ENCODE measurements at regions not wholly inside any gene's neighbourhood (a gene's known extent, or its start where the extent isn't known, plus 50 kb on each side); places are given as distances from the start of the nearest gene placed in this dataset.

DNA sequence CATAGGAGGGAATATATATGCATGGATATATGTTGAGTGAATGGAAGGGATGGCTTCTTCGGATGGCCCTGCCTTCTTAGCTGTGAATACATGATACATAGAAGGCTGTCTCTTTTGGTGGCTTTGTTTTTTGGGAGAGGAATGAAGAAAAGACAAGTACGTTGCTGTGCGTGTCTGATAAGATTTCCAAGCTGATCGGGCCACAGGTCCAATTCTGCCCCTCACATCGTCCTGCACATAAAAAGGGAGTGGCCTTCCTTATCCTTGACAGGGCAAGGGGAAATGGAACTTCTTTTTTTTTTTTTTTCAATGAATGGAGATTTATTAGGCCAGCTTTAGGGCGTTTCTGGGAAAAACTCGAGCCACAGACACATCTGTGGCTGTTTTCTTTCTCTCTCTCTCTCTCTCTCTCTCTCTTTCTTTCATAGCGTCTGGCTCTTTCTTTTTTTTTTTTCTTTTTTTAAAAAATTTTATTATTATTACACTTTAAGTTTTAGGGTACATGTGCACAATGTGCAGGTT is 103.8 kb upstream of the SPATA13 start:
- CTCF ChIA-PET = interaction anchor here (1.1 to 1.8 kb wide), 2 partner anchors 9 to 172 kb away, joined by 4 to 7 read pairs; no protein-coding TSS in a partner anchor
- POLR2A ChIA-PET = interaction anchor here (0.7 kb wide), 1 partner anchor 118 kb away, joined by 3 read pairs; no protein-coding TSS in a partner anchor
- Mint-ChIP-seq H3K9me3 (ENCODE audit: unreplicated experiment) (no peaks in the 10 kb centered on the region), H3K4me1 (ENCODE audit: insufficient read depth, unreplicated experiment) (peaks cover 5% of the 10 kb centered on the region), H3K27ac (ENCODE audit: low read depth, unreplicated experiment) (no peak overlapping the region), H3K36me3 (ENCODE audit: insufficient read depth, unreplicated experiment) (no peaks in the 10 kb centered on the region), H3K27me3 (ENCODE audit: insufficient read depth, unreplicated experiment) (no peaks in the 10 kb centered on the region), H3K4me3 (ENCODE audit: unreplicated experiment) (no peak overlapping the region)
- intact Hi-C loops (cut with micrococcal nuclease) = no loop called here
- TF ChIP-seq, protein P1, sequence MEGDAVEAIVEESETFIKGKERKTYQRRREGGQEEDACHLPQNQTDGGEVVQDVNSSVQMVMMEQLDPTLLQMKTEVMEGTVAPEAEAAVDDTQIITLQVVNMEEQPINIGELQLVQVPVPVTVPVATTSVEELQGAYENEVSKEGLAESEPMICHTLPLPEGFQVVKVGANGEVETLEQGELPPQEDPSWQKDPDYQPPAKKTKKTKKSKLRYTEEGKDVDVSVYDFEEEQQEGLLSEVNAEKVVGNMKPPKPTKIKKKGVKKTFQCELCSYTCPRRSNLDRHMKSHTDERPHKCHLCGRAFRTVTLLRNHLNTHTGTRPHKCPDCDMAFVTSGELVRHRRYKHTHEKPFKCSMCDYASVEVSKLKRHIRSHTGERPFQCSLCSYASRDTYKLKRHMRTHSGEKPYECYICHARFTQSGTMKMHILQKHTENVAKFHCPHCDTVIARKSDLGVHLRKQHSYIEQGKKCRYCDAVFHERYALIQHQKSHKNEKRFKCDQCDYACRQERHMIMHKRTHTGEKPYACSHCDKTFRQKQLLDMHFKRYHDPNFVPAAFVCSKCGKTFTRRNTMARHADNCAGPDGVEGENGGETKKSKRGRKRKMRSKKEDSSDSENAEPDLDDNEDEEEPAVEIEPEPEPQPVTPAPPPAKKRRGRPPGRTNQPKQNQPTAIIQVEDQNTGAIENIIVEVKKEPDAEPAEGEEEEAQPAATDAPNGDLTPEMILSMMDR (IDR thresholded peaks at IDR 0.05; ENCODE audit: unreplicated experiment) = no peak
- DNase-seq (ENCODE audit: unreplicated experiment) = no peak
- no TSS peak for BruUV-seq (replicated peaks)

DNA sequence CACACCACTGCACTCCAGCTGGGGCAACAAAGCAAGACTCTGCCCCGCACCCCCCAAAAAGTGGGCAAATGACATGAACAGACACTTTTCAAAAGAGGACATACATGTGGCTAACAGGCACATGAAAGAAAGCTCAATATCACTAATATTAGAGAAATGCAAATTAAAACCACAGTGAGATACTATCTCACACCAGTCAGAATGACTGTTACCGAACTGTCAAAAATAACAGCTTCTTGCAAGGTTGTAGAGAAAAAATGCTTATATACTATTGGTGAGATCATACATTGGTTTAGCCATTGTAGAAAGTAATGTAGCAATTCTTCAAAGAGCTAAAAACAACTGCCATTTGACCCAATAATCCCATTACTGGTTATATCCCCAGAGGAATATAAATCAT is 99.5 kb upstream of the SPATA13 start:
- no peaks in the 10 kb centered on the region for H3K36me3 Mint-ChIP-seq (ENCODE audit: insufficient read depth, unreplicated experiment)
- CTCF ChIA-PET = interaction anchor here (0.5 to 2.7 kb wide), 5 partner anchors 8 to 976 kb away, joined by 3 to 12 read pairs (median 5); no protein-coding TSS in a partner anchor
- TF ChIP-seq, protein P1 (IDR thresholded peaks at IDR 0.05; ENCODE audit: unreplicated experiment) = no peak
- POLR2A ChIA-PET = interaction anchor here (0.6 to 0.7 kb wide), 2 partner anchors 157 to 1502 kb away, joined by 3 to 4 read pairs; no protein-coding TSS in a partner anchor
- DNase-seq (ENCODE audit: unreplicated experiment) = no peak
- no peak overlapping the region for H3K27ac Mint-ChIP-seq (ENCODE audit: low read depth, unreplicated experiment)
- no peaks in the 10 kb centered on the region for H3K27me3 Mint-ChIP-seq (ENCODE audit: insufficient read depth, unreplicated experiment)
- intact Hi-C loops (cut with micrococcal nuclease) = no loop called here
- H3K9me3 Mint-ChIP-seq (ENCODE audit: unreplicated experiment) = no peaks in the 10 kb centered on the region
- no TSS peak for BruUV-seq (replicated peaks)
- no peak overlapping the region for H3K4me3 Mint-ChIP-seq (ENCODE audit: unreplicated experiment)
- no peaks in the 10 kb centered on the region for H3K4me1 Mint-ChIP-seq (ENCODE audit: insufficient read depth, unreplicated experiment)

DNA sequence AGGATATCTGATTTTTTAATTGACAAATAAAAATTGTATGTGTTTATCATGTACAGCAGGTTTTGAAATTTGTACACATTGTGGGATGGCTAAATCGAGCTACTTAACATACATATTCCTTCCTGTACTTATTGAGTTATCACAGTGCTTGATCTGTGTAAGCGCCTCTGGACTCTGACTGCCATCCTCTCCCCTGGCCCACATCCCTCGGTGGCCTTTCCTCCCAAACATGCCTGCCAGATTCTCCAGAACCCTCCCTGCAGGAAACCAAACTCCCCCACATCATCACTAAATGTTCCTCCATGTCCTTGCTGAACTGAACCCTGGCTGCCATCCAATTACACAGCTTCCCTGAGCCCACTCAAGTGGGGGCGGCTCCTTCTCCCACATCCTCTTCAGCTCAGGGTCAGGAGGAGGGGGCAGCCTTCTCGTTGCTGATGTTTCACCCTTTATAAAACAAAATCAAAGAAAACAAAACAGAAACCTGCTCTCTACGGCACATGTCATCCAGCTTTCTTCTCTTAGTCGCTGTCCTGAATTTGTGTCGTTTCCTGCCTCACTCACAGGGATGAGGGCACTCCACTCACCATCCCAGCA is 97.1 kb upstream of the SPATA13 start:
- Mint-ChIP-seq H3K27ac (ENCODE audit: low read depth, unreplicated experiment) (no peak overlapping the region), H3K27me3 (ENCODE audit: insufficient read depth, unreplicated experiment) (peaks cover 18% of the 10 kb centered on the region), H3K4me1 (ENCODE audit: insufficient read depth, unreplicated experiment) (no peaks in the 10 kb centered on the region), H3K36me3 (ENCODE audit: insufficient read depth, unreplicated experiment) (no peaks in the 10 kb centered on the region), H3K4me3 (ENCODE audit: unreplicated experiment) (no peak overlapping the region), H3K9me3 (ENCODE audit: unreplicated experiment) (no peaks in the 10 kb centered on the region)
- TF ChIP-seq, protein P1 (IDR thresholded peaks at IDR 0.05; ENCODE audit: unreplicated experiment) = no peak
- no peak for DNase-seq (ENCODE audit: unreplicated experiment)
- CTCF ChIA-PET = interaction anchor here (0.7 kb wide), 1 partner anchor 606 kb away, joined by 3 read pairs; no protein-coding TSS in a partner anchor
- intact Hi-C loops (cut with micrococcal nuclease) = no loop called here
- BruUV-seq (replicated peaks) = no TSS peak
- POLR2A ChIA-PET = interaction anchor here (1.4 kb wide), 1 partner anchor 10 kb away, joined by 3 read pairs; no protein-coding TSS in a partner anchor

DNA sequence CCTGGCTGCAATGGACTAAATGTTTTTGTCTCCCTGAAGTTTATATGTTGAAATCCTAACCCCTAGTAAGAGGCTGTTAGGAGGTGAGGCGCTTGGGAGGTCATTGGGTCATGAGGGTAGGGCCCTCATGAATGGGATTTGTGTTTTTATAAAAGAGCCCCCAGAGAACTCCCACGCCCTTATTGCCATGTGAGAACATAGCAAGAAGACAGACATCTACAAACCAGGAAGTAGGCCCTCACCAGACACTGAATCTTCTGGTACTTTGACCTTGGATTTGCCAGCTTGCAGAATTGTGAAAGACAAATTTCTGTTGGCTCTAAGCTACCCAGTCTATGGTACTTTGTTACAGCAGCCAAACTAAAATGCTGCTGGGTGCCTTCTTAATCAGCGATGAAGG is 96.1 kb upstream of the SPATA13 start:
- Mint-ChIP-seq H3K9me3 (ENCODE audit: unreplicated experiment) (no peaks in the 10 kb centered on the region), H3K36me3 (ENCODE audit: insufficient read depth, unreplicated experiment) (no peaks in the 10 kb centered on the region), H3K27ac (ENCODE audit: low read depth, unreplicated experiment) (no peak overlapping the region), H3K4me3 (ENCODE audit: unreplicated experiment) (no peak overlapping the region), H3K27me3 (ENCODE audit: insufficient read depth, unreplicated experiment) (peaks cover 28% of the 10 kb centered on the region), H3K4me1 (ENCODE audit: insufficient read depth, unreplicated experiment) (no peaks in the 10 kb centered on the region)
- BruUV-seq (replicated peaks) = no TSS peak
- no peak for DNase-seq (ENCODE audit: unreplicated experiment)
- intact Hi-C loops (cut with micrococcal nuclease) = no loop called here
- ChIA-PET CTCF (interaction anchor here (0.7 to 2.0 kb wide), 3 partner anchors 42 to 1223 kb away, joined by 3 to 9 read pairs (median 3); no protein-coding TSS in a partner anchor), POLR2A (no interaction called here)
- TF ChIP-seq, protein P1 (IDR thresholded peaks at IDR 0.05; ENCODE audit: unreplicated experiment) = no peak

Measured in MCF 10A (cell line).